ENCODE measurements at regions not wholly inside any gene's neighbourhood (a gene's known extent, or its start where the extent isn't known, plus 50 kb on each side); places are given as distances from the start of the nearest gene placed in this dataset.

GRCh38 chr4:31187979-31188378 is 467.8 kb downstream of the PCDH7 start:
- no peak for TF ChIP-seq RNF2 (IDR thresholded peaks at IDR 0.05; ENCODE audit: borderline replicate concordance, low read depth, low read length, missing control alignments, poor library complexity, severe bottlenecking)
- TF ChIP-seq, protein P1, sequence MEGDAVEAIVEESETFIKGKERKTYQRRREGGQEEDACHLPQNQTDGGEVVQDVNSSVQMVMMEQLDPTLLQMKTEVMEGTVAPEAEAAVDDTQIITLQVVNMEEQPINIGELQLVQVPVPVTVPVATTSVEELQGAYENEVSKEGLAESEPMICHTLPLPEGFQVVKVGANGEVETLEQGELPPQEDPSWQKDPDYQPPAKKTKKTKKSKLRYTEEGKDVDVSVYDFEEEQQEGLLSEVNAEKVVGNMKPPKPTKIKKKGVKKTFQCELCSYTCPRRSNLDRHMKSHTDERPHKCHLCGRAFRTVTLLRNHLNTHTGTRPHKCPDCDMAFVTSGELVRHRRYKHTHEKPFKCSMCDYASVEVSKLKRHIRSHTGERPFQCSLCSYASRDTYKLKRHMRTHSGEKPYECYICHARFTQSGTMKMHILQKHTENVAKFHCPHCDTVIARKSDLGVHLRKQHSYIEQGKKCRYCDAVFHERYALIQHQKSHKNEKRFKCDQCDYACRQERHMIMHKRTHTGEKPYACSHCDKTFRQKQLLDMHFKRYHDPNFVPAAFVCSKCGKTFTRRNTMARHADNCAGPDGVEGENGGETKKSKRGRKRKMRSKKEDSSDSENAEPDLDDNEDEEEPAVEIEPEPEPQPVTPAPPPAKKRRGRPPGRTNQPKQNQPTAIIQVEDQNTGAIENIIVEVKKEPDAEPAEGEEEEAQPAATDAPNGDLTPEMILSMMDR (IDR thresholded peaks at IDR 0.05; ENCODE audit: control extremely low read depth in 1 of 3, insufficient read depth in 1 of 3, low read depth in 1 of 3, low read length in 3 of 3) = no peak
- TF ChIP-seq TCF12 (IDR thresholded peaks at IDR 0.05; ENCODE audit: low read depth, low read length) = no peak
- TF ChIP-seq EZH2 (IDR thresholded peaks at IDR 0.05; ENCODE audit: low read depth, low read length, severe bottlenecking) = no peak
